GM12878 (cell line): ENCODE measurements at regions not wholly inside any gene's neighbourhood (a gene's known extent, or its start where the extent isn't known, plus 50 kb on each side); places are given as distances from the start of the nearest gene placed in this dataset.

Source experiments
- BHLHE40 ChIP-seq, 2 experiments: fragments of 450-650 bp in 1 of 2; IDR thresholded peaks; 2 replicates each; pipeline ENCODE4 v1.6.1; 2011 to 2017; ENCODE audit warnings: low read depth in 2 of 2, borderline replicate concordance in 1 of 2, improper control_type of control experiment in 1 of 2, low read length in 1 of 2, mild to moderate bottlenecking in 1 of 2
- CBFB ChIP-seq: IDR thresholded peaks from 2 replicates; pipeline ENCODE4 v1.6.1; 2016; ENCODE audit warnings: antibody characterized with exemption, low read depth
- GABPA ChIP-seq: IDR thresholded peaks from 2 replicates; pipeline ENCODE4 v1.6.1; 2014; ENCODE audit warnings: antibody characterized with exemption, low read depth, mild to moderate bottlenecking, inconsistent platforms
- MTA3 ChIP-seq: IDR thresholded peaks from 2 replicates; pipeline ENCODE4 v1.6.1; 2012; ENCODE audit warnings: low read length, inconsistent platforms, borderline replicate concordance
- MYB ChIP-seq: fragments of 150-350 bp; IDR thresholded peaks from 2 replicates; pipeline ENCODE4 v1.6.1; 2014; ENCODE audit warnings: mild to moderate bottlenecking, low read depth, low read length, borderline replicate concordance
- MYC ChIP-seq: IDR thresholded peaks from 2 replicates; pipeline ENCODE4 v1.6.1; 2011; ENCODE audit warnings: mild to moderate bottlenecking, low read length, moderate library complexity, inconsistent platforms; ENCODE audit not compliant: insufficient read depth, insufficient replicate concordance, insufficient read length, severe bottlenecking
- POU2F2 ChIP-seq: IDR thresholded peaks from 3 replicates; pipeline ENCODE4 v1.6.1; 2011; ENCODE audit warnings: low read depth, mild to moderate bottlenecking, low read length, borderline replicate concordance
- SIX5 ChIP-seq: IDR thresholded peaks from 2 replicates; pipeline ENCODE4 v1.6.1; 2011; ENCODE audit warnings: mild to moderate bottlenecking, low read depth, low read length, moderate library complexity; ENCODE audit not compliant: severe bottlenecking
- SUPT20H ChIP-seq: IDR thresholded peaks from 2 replicates; pipeline ENCODE4 v1.6.1; 2011; ENCODE audit warnings: low read depth, mild to moderate bottlenecking, low read length, moderate library complexity, borderline replicate concordance; ENCODE audit not compliant: control insufficient read depth
- ZNF217 ChIP-seq: fragments of 450-650 bp; IDR thresholded peaks from 2 replicates; pipeline ENCODE4 v1.6.1; 2017; ENCODE audit warnings: antibody characterized with exemption, mild to moderate bottlenecking
- ZNF687 ChIP-seq: fragments of 450-650 bp; IDR thresholded peaks from 2 replicates; pipeline ENCODE4 v1.6.1; 2017; ENCODE audit warnings: mild to moderate bottlenecking, moderate library complexity
- TF ChIP-seq, protein P1 (sequence below): IDR thresholded peaks from 2 replicates; pipeline ENCODE4 v1.6.1; 2011; ENCODE audit warnings: borderline replicate concordance, low read depth, mild to moderate bottlenecking, moderate library complexity, low read length; ENCODE audit not compliant: insufficient read depth, poor library complexity, severe bottlenecking

DNA sequence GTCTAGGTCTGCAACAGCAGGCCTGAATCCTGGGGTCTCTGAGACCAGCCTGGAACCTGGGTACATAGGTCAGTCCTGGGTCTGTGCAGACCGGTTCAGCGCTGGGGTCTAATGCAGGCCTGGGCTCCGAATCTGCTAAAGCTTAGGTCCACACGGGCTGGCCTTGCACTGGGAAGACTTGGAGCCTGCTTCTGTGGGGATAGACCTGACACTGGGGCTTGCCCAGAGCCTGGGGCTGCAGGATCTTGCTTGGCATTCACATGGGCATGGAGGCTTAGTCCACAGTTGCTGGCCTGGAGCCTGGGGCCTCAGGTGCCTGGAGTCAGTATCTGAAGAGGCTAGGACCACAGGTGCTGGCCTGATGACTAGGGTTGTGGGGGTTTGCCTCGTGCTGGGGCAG lies 369.8 kb upstream of the SEL1L start (continued):
- no peak for TF ChIP-seq ZNF217
- no peak for TF ChIP-seq SIX5
- no peak for TF ChIP-seq CBFB
- TF ChIP-seq MYB = no peak
- TF ChIP-seq SUPT20H = no peak
- no peak for TF ChIP-seq ZNF687
- no peak for TF ChIP-seq GABPA
- no peak for TF ChIP-seq BHLHE40 (IDR thresholded peaks at IDR 0.05; ENCODE audit: borderline replicate concordance in 1 of 2, low read depth in 2 of 2, low read length in 1 of 2)
- no peak for TF ChIP-seq POU2F2
- no peak for TF ChIP-seq MTA3
- no peak for TF ChIP-seq MYC
- TF ChIP-seq, protein P1, sequence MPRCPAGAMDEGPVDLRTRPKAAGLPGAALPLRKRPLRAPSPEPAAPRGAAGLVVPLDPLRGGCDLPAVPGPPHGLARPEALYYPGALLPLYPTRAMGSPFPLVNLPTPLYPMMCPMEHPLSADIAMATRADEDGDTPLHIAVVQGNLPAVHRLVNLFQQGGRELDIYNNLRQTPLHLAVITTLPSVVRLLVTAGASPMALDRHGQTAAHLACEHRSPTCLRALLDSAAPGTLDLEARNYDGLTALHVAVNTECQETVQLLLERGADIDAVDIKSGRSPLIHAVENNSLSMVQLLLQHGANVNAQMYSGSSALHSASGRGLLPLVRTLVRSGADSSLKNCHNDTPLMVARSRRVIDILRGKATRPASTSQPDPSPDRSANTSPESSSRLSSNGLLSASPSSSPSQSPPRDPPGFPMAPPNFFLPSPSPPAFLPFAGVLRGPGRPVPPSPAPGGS = no peak
